GM12872 (cell line): ENCODE measurements at regions not wholly inside any gene's neighbourhood (a gene's known extent, or its start where the extent isn't known, plus 50 kb on each side); places are given as distances from the start of the nearest gene placed in this dataset.

Experiments used
- CTCF ChIP-seq: IDR thresholded peaks from 3 replicates; pipeline ENCODE4 v1.5.1; 2011; ENCODE audit warnings: low read depth, mild to moderate bottlenecking, low read length, moderate library complexity; ENCODE audit not compliant: insufficient read depth

GRCh38 chr10:34037499-34037898 lies 703.0 kb upstream of the NRP1 start:
- TF ChIP-seq CTCF = no peak

- TF ChIP-seq CTCF = no peak
Observed at GRCh38 chr10:34033078-34033477, 698.6 kb upstream of the NRP1 start.

- no peak for TF ChIP-seq CTCF
Observed at GRCh38 chr10:34032564-34032963, 698.1 kb upstream of the NRP1 start.

- TF ChIP-seq CTCF = no peak
Observed at GRCh38 chr10:34031400-34031799, 696.9 kb upstream of the NRP1 start.

- no peak for TF ChIP-seq CTCF
Observed at GRCh38 chr10:34029455-34029854, 695.0 kb upstream of the NRP1 start.

GRCh38 chr10:34028936-34029335 lies 694.5 kb upstream of the NRP1 start:
- TF ChIP-seq CTCF = no peak

- no peak for TF ChIP-seq CTCF
Observed at GRCh38 chr10:34024693-34025425, 690.4 kb upstream of the NRP1 start.
